Heart right ventricle (tissue), 16 donors: ENCODE measurements at regions not wholly inside any gene's neighbourhood (a gene's known extent, or its start where the extent isn't known, plus 50 kb on each side); places are given as distances from the start of the nearest gene placed in this dataset.

ENCODE experiments used
- ATAC-seq, 8 donors: fragments of 200-7000 bp; cut with Tn5 transposase; one replicate each; pipeline ENCODE4 v1.9.1; 2020; ENCODE audit warnings: mild to moderate bottlenecking in 8 of 8, moderate library complexity in 8 of 8, moderate number of reproducible peaks in 1 of 8
- DNase-seq, 2 donors: peaks; one replicate each; pipeline ENCODE4 v3.0.0-alpha.2; 2020
- H3K27ac ChIP-seq, 10 donors: fragments of 200-600 bp; sonication (generic) in 2 of 10; one replicate each; pipeline versions ENCODE4 v1.5.0 to v1.8.0; 2020 to 2022; ENCODE audit warnings: mild to moderate bottlenecking in 3 of 10
- H3K27me3 ChIP-seq, 7 donors: fragments of 200-600 bp; one replicate each; pipeline ENCODE4 v1.8.0; 2021 to 2022; ENCODE audit warnings: mild to moderate bottlenecking in 2 of 7
- H3K36me3 ChIP-seq, 9 donors: fragments of 200-600 bp; sonication (generic) in 1 of 9; one replicate each; pipeline versions ENCODE4 v1.5.0 to v1.8.0; 2020 to 2022; ENCODE audit warnings: mild to moderate bottlenecking in 2 of 9
- H3K4me1 ChIP-seq, 9 donors: fragments of 200-600 bp; sonication (generic) in 1 of 9; one replicate each; pipeline versions ENCODE4 v1.5.0 to v1.8.0; 2020 to 2022; ENCODE audit warnings: mild to moderate bottlenecking in 4 of 9
- H3K4me3 ChIP-seq, 10 donors: fragments of 200-600 bp; sonication (generic) in 2 of 10; one replicate each; pipeline versions ENCODE4 v1.5.0 to v1.8.0; 2020 to 2022; ENCODE audit warnings: mild to moderate bottlenecking in 7 of 10, moderate library complexity in 2 of 10
- H3K9me3 ChIP-seq, 11 donors: fragments of 200-600 bp in 10 of 11; sonication (generic) in 2 of 11; one replicate each; pipeline versions ENCODE4 v1.5.0 to v1.8.0; 2013 to 2022; ENCODE audit warnings: mild to moderate bottlenecking in 2 of 11, control low read depth in 1 of 11, moderate library complexity in 1 of 11
- WGBS, 2 donors: extraction: QIAGEN DNeasy Blood & Tissue Kit; methylation state at CpG; one replicate each; pipeline ENCODE4 v1.1.7; 2013; ENCODE audit warnings: inconsistent platforms in 1 of 2; 5-methylcytosine and 5-hydroxymethylcytosine counted together
- intact Hi-C, 10 donors: fragments of 100-400 bp; cut with DNase I; formaldehyde crosslinking; loops; one replicate each; pipeline versions ENCODE4 v1.11.1 to v1.14.2; 2022
- TF ChIP-seq, protein P1 (sequence below), 9 donors: fragments of 200-600 bp; sonication (generic) in 2 of 9; IDR thresholded peaks; one replicate each; pipeline versions ENCODE4 v1.5.0 to v1.8.0; 2021 to 2022; ENCODE audit warnings: antibody characterized with exemption in 9 of 9, mild to moderate bottlenecking in 5 of 9, moderate library complexity in 1 of 9
- donor health status: Arrhythmogenic right ventricular cardiomyopathy.
- donor health status: ischemic (EF 13 %, LVEDD 7.1; RV severe dilation, severe dysfunction).
- donor health status: healthy with polysubstance abuse.
- donor health status: DM: no; HTN: yes; CAD: no.
- donor health status: DM: no; HTN: no; CAD: no.
- donor health status: ischemic (EF 25% LVEDD 6.9; RV normal size, moderate dysfunction).
- donor health status: ischemic (EF 25% LVEDD 5.7; RV mildly dilated, moderate dysfunction).
- donor health status: healthy.
- donor health status: DM: yes; HTN: yes; CAD: no.
- donor health status: Ischemic cardiomyopathy.
- donor health status: ischemic (EF 35%, LVEDD 5.7; RV mildly dilated, moderate dysfunction).
- donor health status: nonischemic (EF 11% LVEDD 7.7; RV severe dilation, severe dysfunction).
- donor health status: DM: yes; HTN: yes; CAD: no.
- donor health status: PGD.
- donor health status: ischemic (EF 29% LVEDD 5.4; RV normal size, mild dysfunction).
- donor health status: nonischemic (EF 23%, LVEDD 6.1; RV moderate dilation, normal function).

DNA sequence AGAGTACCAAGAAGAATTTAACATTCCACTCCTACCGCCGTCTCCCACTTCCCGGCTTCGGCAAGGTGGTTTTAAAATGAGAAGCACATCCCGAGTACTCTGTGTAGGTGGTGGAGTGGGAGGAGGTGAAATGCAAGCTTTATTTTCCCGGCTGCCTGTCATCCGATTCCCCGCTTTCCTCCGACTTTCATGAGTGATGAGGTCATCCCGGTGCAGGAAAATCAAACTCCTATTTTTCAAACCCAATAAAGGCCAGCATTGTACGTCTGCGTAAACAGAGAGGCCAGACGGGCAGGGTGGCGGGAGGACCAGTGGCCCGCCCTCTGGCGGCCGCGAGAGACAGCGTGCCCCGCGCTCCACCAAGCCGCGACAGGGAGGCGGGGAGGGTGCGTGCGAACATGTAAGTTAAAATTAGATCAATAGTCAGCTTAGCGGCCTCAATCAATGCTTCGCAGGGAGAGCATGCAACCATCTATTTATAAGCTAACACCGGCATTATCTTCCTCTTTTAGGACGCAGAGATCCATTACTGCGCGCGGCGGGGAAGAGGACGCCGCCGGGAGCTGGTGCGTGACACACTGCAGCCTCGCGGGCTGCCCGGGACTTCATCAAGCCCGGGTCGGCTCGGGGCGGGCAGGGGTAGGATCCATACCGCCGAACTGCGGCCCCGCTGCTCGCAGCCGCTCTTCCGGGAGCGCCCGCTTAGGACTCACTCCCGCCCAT is 163.3 kb downstream of the CD47 start:
- peak; percentile 95 to 99 (median 97) for ATAC-seq
- TF ChIP-seq, protein P1, sequence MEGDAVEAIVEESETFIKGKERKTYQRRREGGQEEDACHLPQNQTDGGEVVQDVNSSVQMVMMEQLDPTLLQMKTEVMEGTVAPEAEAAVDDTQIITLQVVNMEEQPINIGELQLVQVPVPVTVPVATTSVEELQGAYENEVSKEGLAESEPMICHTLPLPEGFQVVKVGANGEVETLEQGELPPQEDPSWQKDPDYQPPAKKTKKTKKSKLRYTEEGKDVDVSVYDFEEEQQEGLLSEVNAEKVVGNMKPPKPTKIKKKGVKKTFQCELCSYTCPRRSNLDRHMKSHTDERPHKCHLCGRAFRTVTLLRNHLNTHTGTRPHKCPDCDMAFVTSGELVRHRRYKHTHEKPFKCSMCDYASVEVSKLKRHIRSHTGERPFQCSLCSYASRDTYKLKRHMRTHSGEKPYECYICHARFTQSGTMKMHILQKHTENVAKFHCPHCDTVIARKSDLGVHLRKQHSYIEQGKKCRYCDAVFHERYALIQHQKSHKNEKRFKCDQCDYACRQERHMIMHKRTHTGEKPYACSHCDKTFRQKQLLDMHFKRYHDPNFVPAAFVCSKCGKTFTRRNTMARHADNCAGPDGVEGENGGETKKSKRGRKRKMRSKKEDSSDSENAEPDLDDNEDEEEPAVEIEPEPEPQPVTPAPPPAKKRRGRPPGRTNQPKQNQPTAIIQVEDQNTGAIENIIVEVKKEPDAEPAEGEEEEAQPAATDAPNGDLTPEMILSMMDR (IDR thresholded peaks at IDR 0.05) = peak; percentile 86 to 98 (median 93)
- Histone ChIP-seq H3K36me3 (no peaks in the 10 kb centered on the region), H3K27ac (peak overlapping the region in 1 of 10 donors; percentile 5), H3K9me3 (peaks cover 0 to under 1% (median 0%) of the 10 kb centered on the region in 11 donors), H3K4me1 (peaks cover 0 to 18% (median 8%) of the 10 kb centered on the region in 9 donors), H3K27me3 (peaks cover 0 to 21% (median 0%) of the 10 kb centered on the region in 7 donors), H3K4me3 (peak overlapping the region; percentile 23 to 72 (median 58))
- 1 to 2% methylated on average over 55 of the region's 55 CpGs for WGBS, 2 donors
- intact Hi-C loops = loop anchor here in 7 of 10 donors (5.0 to 10.0 kb wide), 9 partner anchors 245 to 693 kb away; partner anchors contain the start of gene IFT57 (in 1 of the 7)
- peak; percentile 43 to 73 for DNase-seq

DNA sequence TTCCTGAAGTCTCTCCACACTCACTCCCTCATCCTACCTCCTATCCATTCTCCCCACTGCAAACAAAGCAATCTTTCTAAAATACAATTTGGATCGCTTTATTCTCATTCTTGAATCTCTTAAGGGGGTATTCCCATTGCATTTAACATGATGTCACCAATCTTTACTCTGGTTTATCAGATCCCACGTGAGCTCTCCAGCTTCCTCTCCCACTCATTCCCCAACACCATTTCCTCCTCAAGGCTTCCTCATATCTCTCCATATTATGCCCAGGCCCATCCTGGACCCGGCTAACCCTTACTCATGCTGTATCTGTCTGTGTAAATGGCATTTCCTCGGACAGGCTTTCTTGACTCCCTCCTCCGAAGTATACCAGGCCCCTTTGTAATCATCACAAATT is 165.0 kb downstream of the CD47 start:
- ATAC-seq = no peak
- no peaks in the 10 kb centered on the region for H3K36me3 ChIP-seq
- peaks cover 0 to 21% (median 0%) of the 10 kb centered on the region in 7 donors for H3K27me3 ChIP-seq
- H3K9me3 ChIP-seq = no peaks in the 10 kb centered on the region
- intact Hi-C loops = loop anchor here in 7 of 10 donors (5.0 to 10.0 kb wide), 9 partner anchors 244 to 691 kb away; partner anchors contain the start of gene IFT57 (in 1 of the 7)
- 90 to 91% methylated on average over 5 of the region's 5 CpGs for WGBS, 2 donors
- peaks cover 0 to 18% (median 8%) of the 10 kb centered on the region in 9 donors for H3K4me1 ChIP-seq
- TF ChIP-seq, protein P1 (IDR thresholded peaks at IDR 0.05) = no peak
- DNase-seq = no peak
- no peak overlapping the region for H3K27ac ChIP-seq
- no peak overlapping the region for H3K4me3 ChIP-seq

DNA sequence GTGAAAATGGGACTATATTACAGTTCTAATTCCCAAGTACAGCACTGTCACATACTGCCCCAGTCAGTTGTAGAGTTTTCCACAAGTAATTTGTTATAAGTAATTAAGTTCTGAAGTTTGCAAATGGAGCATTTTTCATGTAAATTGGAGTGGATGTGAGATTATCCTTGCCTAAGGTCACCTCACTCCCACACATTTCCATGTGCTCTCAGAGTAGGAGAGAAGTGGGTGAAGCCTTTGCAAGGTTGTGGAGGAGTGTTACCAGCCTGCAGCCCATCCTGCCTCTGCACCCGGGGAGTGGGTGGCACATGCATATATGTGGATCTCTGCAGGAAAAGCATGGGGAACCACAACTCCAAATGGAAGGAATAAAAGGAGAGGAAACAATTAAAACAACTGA is 169.8 kb downstream of the CD47 start:
- no peaks in the 10 kb centered on the region for H3K4me1 ChIP-seq
- ATAC-seq = no peak
- no peak overlapping the region for H3K27ac ChIP-seq
- DNase-seq = no peak
- no peak overlapping the region for H3K4me3 ChIP-seq
- no peaks in the 10 kb centered on the region for H3K36me3 ChIP-seq
- intact Hi-C loops = loop anchor here in 7 of 10 donors (10.0 kb wide), 6 partner anchors 246 to 686 kb away; partner anchors contain the start of gene IFT57 (in 1 of the 7)
- TF ChIP-seq, protein P1 (IDR thresholded peaks at IDR 0.05) = no peak
- H3K9me3 ChIP-seq = no peaks in the 10 kb centered on the region
- 67 to 79% methylated on average over 1 of the region's 1 CpG for WGBS, 2 donors
- H3K27me3 ChIP-seq = peaks cover 0 to 13% (median 0%) of the 10 kb centered on the region in 7 donors

DNA sequence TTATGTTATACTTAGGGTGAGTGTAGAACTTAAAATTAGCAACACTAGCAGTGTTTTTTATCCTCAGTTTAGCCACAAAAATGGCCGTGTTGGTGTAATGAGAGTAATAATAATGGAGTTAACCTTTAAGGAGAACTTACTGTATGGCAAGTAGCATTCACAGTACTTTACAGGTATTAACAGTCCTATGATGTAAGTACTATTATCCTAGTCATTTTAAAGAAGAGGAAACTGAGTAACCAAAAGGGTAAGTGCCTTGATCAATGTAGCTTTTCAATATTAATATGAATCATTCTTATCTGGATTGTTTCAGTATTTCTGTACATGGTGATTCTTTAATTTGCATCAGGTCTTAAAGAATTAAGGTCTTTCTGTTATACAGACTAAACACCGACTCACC is 170.3 kb downstream of the CD47 start:
- Histone ChIP-seq H3K4me1 (no peaks in the 10 kb centered on the region), H3K4me3 (no peak overlapping the region), H3K9me3 (no peaks in the 10 kb centered on the region), H3K36me3 (no peaks in the 10 kb centered on the region), H3K27me3 (peaks cover 0 to 17% (median 0%) of the 10 kb centered on the region in 7 donors), H3K27ac (no peak overlapping the region)
- no peak for ATAC-seq
- TF ChIP-seq, protein P1 (IDR thresholded peaks at IDR 0.05) = no peak
- DNase-seq = no peak
- 89 to 93% methylated on average over 2 of the region's 2 CpGs for WGBS, 2 donors
- intact Hi-C loops = loop anchor here in 7 of 10 donors (10.0 kb wide), 6 partner anchors 246 to 686 kb away; partner anchors contain the start of gene IFT57 (in 1 of the 7)
